B cell (primary cell): ENCODE measurements at regions not wholly inside any gene's neighbourhood (a gene's known extent, or its start where the extent isn't known, plus 50 kb on each side); places are given as distances from the start of the nearest gene placed in this dataset.

Experiments used
- ATAC-seq: fragments of 200-7000 bp; cut with Tn5 transposase; one replicate; pipeline ENCODE4 v1.10.0; 2021; ENCODE audit warnings: low read depth, mild to moderate bottlenecking, moderate number of reproducible peaks, moderate library complexity
- CTCF ChIA-PET: fragments of 350-600 bp; sonication (Branson Sonifier 250); formaldehyde crosslinking; loops from one replicate; lab custom pipeline; 2021; ENCODE audit warnings: antibody characterized with exemption, inconsistent platforms; lab: Charles Lee
- POLR2A ChIA-PET: fragments of 350-600 bp; sonication (Branson Sonifier 250); formaldehyde crosslinking; loops from one replicate; lab custom pipeline; 2021; ENCODE audit warnings: antibody characterized with exemption; lab: Charles Lee
- DNase-seq: peaks from one replicate; pipeline ENCODE4 v3.0.0; 2013
- H2AFZ ChIP-seq: 2 replicates; pipeline ENCODE4 v1.6.1; 2012; ENCODE audit warnings: mild to moderate bottlenecking, low read depth, low read length; ENCODE audit not compliant: insufficient read depth, poor library complexity, severe bottlenecking
- H3K27ac ChIP-seq, 2 donors: 1 replicate in 1 of 2; 2 replicates in 1 of 2; pipeline ENCODE4 v1.5.1; 2012 to 2013; ENCODE audit warnings: low read length in 2 of 2, mild to moderate bottlenecking in 2 of 2, moderate library complexity in 1 of 2
- H3K27me3 ChIP-seq, 4 experiments: fragments of 200-600 bp in 1 of 4; sonication (generic) in 1 of 4; replicated peaks in 1 of 4; 1 replicate in 2 of 4; 2 replicates in 2 of 4; pipeline versions ENCODE4 v1.6.1 to v1.7.0; 2013 to 2016; ENCODE audit warnings: low read length in 3 of 4, mild to moderate bottlenecking in 2 of 4, mixed read lengths in 1 of 4, moderate library complexity in 1 of 4; ENCODE audit not compliant: insufficient read depth in 4 of 4, control insufficient read depth in 3 of 4; ENCODE audit errors: control extremely low read depth in 1 of 4
- H3K36me3 ChIP-seq, 2 experiments: replicated peaks in 1 of 2; 1 replicate in 1 of 2; 2 replicates in 1 of 2; pipeline versions ENCODE4 v1.6.1 to v1.7.1; 2013; ENCODE audit warnings: low read length in 1 of 2; ENCODE audit not compliant: insufficient read depth in 2 of 2, control insufficient read depth in 1 of 2; ENCODE audit errors: control extremely low read depth in 1 of 2, extremely low read depth in 1 of 2
- H3K4me1 ChIP-seq, 2 donors: fragments of 200-600 bp in 1 of 2; sonication (generic) in 1 of 2; 1 replicate in 1 of 2; 2 replicates in 1 of 2; pipeline versions ENCODE4 v1.5.1 to v1.6.1; 2013 to 2017; ENCODE audit warnings: low read length in 2 of 2; ENCODE audit not compliant: control insufficient read depth in 2 of 2, insufficient read depth in 2 of 2
- H3K4me2 ChIP-seq: replicated peaks from 2 replicates; pipeline ENCODE3; 2012; ENCODE audit warnings: mild to moderate bottlenecking, low read depth, low read length; ENCODE audit not compliant: poor library complexity, severe bottlenecking
- H3K4me3 ChIP-seq, 5 experiments: fragments of 200-600 bp in 1 of 5; sonication (generic) in 1 of 5; 1 replicate in 3 of 5; 2 replicates in 2 of 5; pipeline versions ENCODE4 v1.5.1 to v1.7.0; 2011 to 2016; ENCODE audit warnings: low read length in 4 of 5, mild to moderate bottlenecking in 4 of 5, low read depth in 2 of 5, control low read depth in 1 of 5, moderate library complexity in 1 of 5; ENCODE audit not compliant: insufficient read depth in 1 of 5; ENCODE audit errors: control extremely low read depth in 1 of 5, extremely low read depth in 1 of 5
- H3K79me2 ChIP-seq: fragments of 200-600 bp; sonication (generic); one replicate; pipeline ENCODE4 v1.6.0; 2016; ENCODE audit warnings: low read length; ENCODE audit not compliant: control insufficient read depth, insufficient read depth
- H3K9ac ChIP-seq: fragments of 200-600 bp; sonication (generic); 2 replicates; pipeline ENCODE4 v1.6.1; 2017; ENCODE audit warnings: mild to moderate bottlenecking, low read length, moderate library complexity
- H3K9me3 ChIP-seq, 3 donors: one replicate each; pipeline versions ENCODE4 v1.6.1 to v1.7.1; 2013; ENCODE audit warnings: low read length in 2 of 3; ENCODE audit not compliant: control insufficient read depth in 2 of 3, insufficient read depth in 1 of 3; ENCODE audit errors: control extremely low read depth in 1 of 3
- H4K20me1 ChIP-seq: 2 replicates; pipeline ENCODE4 v1.6.0; 2012; ENCODE audit warnings: mild to moderate bottlenecking, low read length; ENCODE audit not compliant: insufficient read depth, control insufficient read depth, poor library complexity, severe bottlenecking
- H3K27ac Mint-ChIP-seq: one replicate; pipeline ENCODE4 v1.8.0; 2021; ENCODE audit warnings: mixed read lengths
- H3K27me3 Mint-ChIP-seq: one replicate; pipeline ENCODE4 v1.8.0; 2021; ENCODE audit warnings: mixed read lengths
- H3K4me1 Mint-ChIP-seq: one replicate; pipeline ENCODE4 v1.8.0; 2021; ENCODE audit warnings: mixed read lengths
- H3K4me3 Mint-ChIP-seq: one replicate; pipeline ENCODE4 v1.8.0; 2021; ENCODE audit warnings: mixed read lengths
- H3K9me3 Mint-ChIP-seq: one replicate; pipeline ENCODE4 v1.8.0; 2022; ENCODE audit warnings: mixed read lengths; ENCODE audit not compliant: insufficient read depth
- EZH2 ChIP-seq: IDR thresholded peaks from 2 replicates; pipeline ENCODE4 v1.6.1; 2012; ENCODE audit warnings: borderline replicate concordance, low read depth, mild to moderate bottlenecking, moderate library complexity, low read length; ENCODE audit not compliant: insufficient read depth, poor library complexity, severe bottlenecking
- WGBS: methylation state at CpG from one replicate; pipeline ENCODE4 v1.1.5; 2013; ENCODE audit warnings: missing lambda C conversion rate; ENCODE audit not compliant: insufficient coverage; 5-methylcytosine and 5-hydroxymethylcytosine counted together
- intact Hi-C: fragments of 100-400 bp; cut with micrococcal nuclease; formaldehyde crosslinking; loops from one replicate; pipeline ENCODE4 v1.10.0; 2022
- TF ChIP-seq, protein P1 (sequence below): fragments of 200-600 bp; IDR thresholded peaks from one replicate; pipeline ENCODE4 v1.8.0; 2022; ENCODE audit warnings: antibody characterized with exemption, mild to moderate bottlenecking

DNA sequence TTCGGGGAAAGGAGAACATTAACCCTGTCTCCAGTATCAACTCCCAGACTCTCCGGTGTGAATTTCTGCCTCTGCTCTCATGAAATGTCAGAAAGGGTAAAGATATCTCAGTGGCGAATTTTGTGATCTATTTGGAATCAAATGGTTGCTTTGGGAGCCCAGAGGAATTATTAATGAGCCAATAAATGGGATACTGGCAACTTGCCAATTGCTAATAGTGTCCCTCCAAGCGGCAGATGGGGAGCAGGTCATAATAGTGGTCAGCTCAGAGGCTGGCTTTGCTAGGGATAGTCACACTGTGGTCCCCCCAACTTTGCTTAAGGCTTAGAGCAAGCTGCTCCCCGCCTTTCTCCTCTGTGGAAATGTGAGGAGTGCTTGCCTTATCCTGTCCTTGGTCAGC lies 176.1 kb upstream of the KL start:
- WGBS, result 100% methylated on average over 2 of the region's 5 CpGs
- no peaks in the 10 kb centered on the region for H4K20me1 ChIP-seq
- H3K27ac ChIP-seq, result no peak overlapping the region
- no peak for ATAC-seq
- Mint-ChIP-seq H3K4me3 (no peak overlapping the region), H3K4me1 (peaks cover 29% of the 10 kb centered on the region), H3K9me3 (peaks cover 2% of the 10 kb centered on the region), H3K27me3 (no peaks in the 10 kb centered on the region), H3K27ac (no peak overlapping the region)
- no peaks in the 10 kb centered on the region for H3K36me3 ChIP-seq
- no peak for DNase-seq
- ChIA-PET CTCF (no interaction called here), POLR2A (no interaction called here)
- intact Hi-C loops, result no loop called here
- peaks cover 18 to 37% of the 10 kb centered on the region in 2 donors for H3K4me1 ChIP-seq
- no peak for TF ChIP-seq EZH2
- TF ChIP-seq, protein P1, sequence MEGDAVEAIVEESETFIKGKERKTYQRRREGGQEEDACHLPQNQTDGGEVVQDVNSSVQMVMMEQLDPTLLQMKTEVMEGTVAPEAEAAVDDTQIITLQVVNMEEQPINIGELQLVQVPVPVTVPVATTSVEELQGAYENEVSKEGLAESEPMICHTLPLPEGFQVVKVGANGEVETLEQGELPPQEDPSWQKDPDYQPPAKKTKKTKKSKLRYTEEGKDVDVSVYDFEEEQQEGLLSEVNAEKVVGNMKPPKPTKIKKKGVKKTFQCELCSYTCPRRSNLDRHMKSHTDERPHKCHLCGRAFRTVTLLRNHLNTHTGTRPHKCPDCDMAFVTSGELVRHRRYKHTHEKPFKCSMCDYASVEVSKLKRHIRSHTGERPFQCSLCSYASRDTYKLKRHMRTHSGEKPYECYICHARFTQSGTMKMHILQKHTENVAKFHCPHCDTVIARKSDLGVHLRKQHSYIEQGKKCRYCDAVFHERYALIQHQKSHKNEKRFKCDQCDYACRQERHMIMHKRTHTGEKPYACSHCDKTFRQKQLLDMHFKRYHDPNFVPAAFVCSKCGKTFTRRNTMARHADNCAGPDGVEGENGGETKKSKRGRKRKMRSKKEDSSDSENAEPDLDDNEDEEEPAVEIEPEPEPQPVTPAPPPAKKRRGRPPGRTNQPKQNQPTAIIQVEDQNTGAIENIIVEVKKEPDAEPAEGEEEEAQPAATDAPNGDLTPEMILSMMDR, result no peak
- H2AFZ ChIP-seq, result no peak overlapping the region
- no peaks in the 10 kb centered on the region for H3K27me3 ChIP-seq
- no peak overlapping the region for H3K4me2 ChIP-seq
- H3K9ac ChIP-seq, result no peak overlapping the region
- H3K9me3 ChIP-seq, result peaks cover 0 to 7% (median 0%) of the 10 kb centered on the region in 3 donors
- H3K4me3 ChIP-seq, result no peak overlapping the region
- H3K79me2 ChIP-seq, result no peaks in the 10 kb centered on the region

DNA sequence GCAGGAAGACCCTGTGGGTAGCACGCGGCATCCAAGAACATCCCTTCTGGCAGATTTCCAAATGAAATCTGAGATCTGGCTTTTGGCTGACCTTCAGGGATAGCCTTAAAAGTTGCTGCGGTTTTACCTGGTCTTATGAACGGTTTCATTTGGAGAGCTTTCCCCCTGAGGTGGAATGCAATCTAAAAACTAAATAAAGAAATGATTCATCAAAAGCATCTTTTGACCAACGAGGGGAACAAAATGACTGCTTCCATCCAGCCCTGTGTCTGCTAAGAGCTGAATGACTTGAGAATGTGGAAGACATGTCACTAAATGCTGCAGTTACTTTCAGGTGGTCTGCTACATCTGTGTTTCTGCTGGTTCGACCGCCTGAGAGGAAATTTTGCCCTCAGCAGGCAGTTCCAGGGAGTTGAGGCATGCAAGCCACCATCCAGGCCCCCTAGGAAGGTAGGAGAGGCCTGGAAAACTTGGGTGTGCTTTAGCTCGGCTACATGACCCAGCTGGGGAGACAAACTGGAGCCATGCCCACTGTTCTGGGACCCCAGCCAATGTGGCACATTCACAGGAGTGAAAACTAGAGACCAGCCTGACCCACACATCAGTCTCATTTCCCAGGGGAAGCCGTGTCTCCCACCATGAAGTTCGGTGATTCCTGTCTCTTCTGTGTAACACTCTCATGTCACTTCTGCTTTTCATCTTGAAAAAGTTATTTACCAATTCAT lies 175.1 kb upstream of the KL start:
- peak overlapping the region; percentile 40 for H2AFZ ChIP-seq
- no peak for ATAC-seq
- H3K9me3 Mint-ChIP-seq, result no peaks in the 10 kb centered on the region
- H3K4me3 ChIP-seq, result no peak overlapping the region
- H3K27ac ChIP-seq, result no peak overlapping the region
- peaks cover 18 to 37% of the 10 kb centered on the region in 2 donors for H3K4me1 ChIP-seq
- H3K27ac Mint-ChIP-seq, result no peak overlapping the region
- H3K36me3 ChIP-seq, result no peaks in the 10 kb centered on the region
- 41% methylated on average over 8 of the region's 10 CpGs for WGBS
- no peak overlapping the region for H3K9ac ChIP-seq
- no peak overlapping the region for H3K4me3 Mint-ChIP-seq
- H3K4me2 ChIP-seq, result no peak overlapping the region
- peaks cover 0 to 7% (median 0%) of the 10 kb centered on the region in 3 donors for H3K9me3 ChIP-seq
- no peaks in the 10 kb centered on the region for H3K79me2 ChIP-seq
- H3K27me3 ChIP-seq, result no peaks in the 10 kb centered on the region
- H4K20me1 ChIP-seq, result no peaks in the 10 kb centered on the region
- no peak for TF ChIP-seq EZH2
- TF ChIP-seq, protein P1, result no peak
- ChIA-PET CTCF (no interaction called here), POLR2A (no interaction called here)
- intact Hi-C loops, result no loop called here
- peaks cover 3% of the 10 kb centered on the region for H3K27me3 Mint-ChIP-seq
- H3K4me1 Mint-ChIP-seq, result peaks cover 29% of the 10 kb centered on the region
- DNase-seq, result no peak
